ENCODE measurements at regions not wholly inside any gene's neighbourhood (a gene's known extent, or its start where the extent isn't known, plus 50 kb on each side); places are given as distances from the start of the nearest gene placed in this dataset.

GRCh38 chr3:13192471-13193213 lies 119.4 kb upstream of the IQSEC1 start:
- H3K9me3 ChIP-seq (ENCODE audit: control insufficient read depth, low read length), result no peaks in the 10 kb centered on the region
- WGBS, result 87% methylated on average over 16 of the region's 16 CpGs
- no peaks in the 10 kb centered on the region for H3K79me1 ChIP-seq (replicated peaks; ENCODE audit: low read length, poor library complexity, severe bottlenecking)
- no peak overlapping the region for H3K14ac ChIP-seq (ENCODE audit: low read length in 2 of 2)
- no peak overlapping the region for H3K4me3 ChIP-seq (ENCODE audit: insufficient read depth in 1 of 2, low read depth in 1 of 2, low read length in 2 of 2)
- no peak overlapping the region for H3K4me2 ChIP-seq (ENCODE audit: low read length, poor library complexity, severe bottlenecking)
- H2AK5ac ChIP-seq (ENCODE audit: low read length, severe bottlenecking), result no peak overlapping the region
- no peak overlapping the region for H3K4ac ChIP-seq (ENCODE audit: low read depth in 1 of 2, low read length in 2 of 2)
- H3K36me3 ChIP-seq (ENCODE audit: control insufficient read depth in 1 of 2, insufficient read depth in 2 of 2, low read depth in 1 of 2, low read length in 2 of 2), result no peaks in the 10 kb centered on the region
- no peak overlapping the region for H2BK120ac ChIP-seq (ENCODE audit: low read depth, low read length)
- no peak overlapping the region for H3K18ac ChIP-seq (ENCODE audit: low read depth in 1 of 2, low read length in 2 of 2)
- no peak overlapping the region for H3K9ac ChIP-seq (ENCODE audit: low read length)
- peak; percentile 11 for DNase-seq
- H3K27ac ChIP-seq (ENCODE audit: low read length, poor library complexity, severe bottlenecking), result no peak overlapping the region
- no peak overlapping the region for H2AFZ ChIP-seq (ENCODE audit: low read depth, low read length)
- H3K23ac ChIP-seq (ENCODE audit: low read length in 2 of 2), result no peak overlapping the region
- no peak overlapping the region for H4K91ac ChIP-seq (ENCODE audit: low read length)
- H2BK5ac ChIP-seq (ENCODE audit: low read depth, low read length, poor library complexity, severe bottlenecking), result no peak overlapping the region
- no peak overlapping the region for H2BK12ac ChIP-seq (ENCODE audit: low read length in 2 of 2)
- no peak overlapping the region for H4K8ac ChIP-seq (ENCODE audit: low read length)
- peaks cover 16% of the 10 kb centered on the region for H3K4me1 ChIP-seq (ENCODE audit: control insufficient read depth, insufficient read depth, low read depth, low read length)
- no peak overlapping the region for H2BK15ac ChIP-seq (ENCODE audit: low read depth, poor library complexity, severe bottlenecking)
- peaks cover 29 to 42% of the 10 kb centered on the region in 2 experiments for H3K27me3 ChIP-seq (ENCODE audit: control insufficient read depth in 1 of 2, insufficient read depth in 1 of 2, low read length in 2 of 2)

- no peak overlapping the region for H3K4me3 ChIP-seq (ENCODE audit: insufficient read depth in 1 of 2, low read depth in 1 of 2, low read length in 2 of 2)
- H2AFZ ChIP-seq (ENCODE audit: low read depth, low read length), result no peak overlapping the region
- H2AK5ac ChIP-seq (ENCODE audit: low read length, severe bottlenecking), result no peak overlapping the region
- H3K14ac ChIP-seq (ENCODE audit: low read length in 2 of 2), result no peak overlapping the region
- H3K9ac ChIP-seq (ENCODE audit: low read length), result no peak overlapping the region
- H3K4ac ChIP-seq (ENCODE audit: low read depth in 1 of 2, low read length in 2 of 2), result no peak overlapping the region
- no peak overlapping the region for H3K4me2 ChIP-seq (ENCODE audit: low read length, poor library complexity, severe bottlenecking)
- H3K27me3 ChIP-seq (ENCODE audit: control insufficient read depth in 1 of 2, insufficient read depth in 1 of 2, low read length in 2 of 2), result peaks cover 15 to 35% of the 10 kb centered on the region in 2 experiments
- H3K4me1 ChIP-seq (ENCODE audit: control insufficient read depth, insufficient read depth, low read depth, low read length), result peaks cover 16% of the 10 kb centered on the region
- H4K91ac ChIP-seq (ENCODE audit: low read length), result no peak overlapping the region
- H3K27ac ChIP-seq (ENCODE audit: low read length, poor library complexity, severe bottlenecking), result no peak overlapping the region
- H2BK12ac ChIP-seq (ENCODE audit: low read length in 2 of 2), result peak overlapping the region in 1 of 2 experiments; percentile 26
- no peak overlapping the region for H3K23ac ChIP-seq (ENCODE audit: low read length in 2 of 2)
- no peak overlapping the region for H4K8ac ChIP-seq (ENCODE audit: low read length)
- no peaks in the 10 kb centered on the region for H3K9me3 ChIP-seq (ENCODE audit: control insufficient read depth, low read length)
- no peak overlapping the region for H2BK15ac ChIP-seq (ENCODE audit: low read depth, poor library complexity, severe bottlenecking)
- H2BK5ac ChIP-seq (ENCODE audit: low read depth, low read length, poor library complexity, severe bottlenecking), result no peak overlapping the region
- DNase-seq, result no peak
- H3K18ac ChIP-seq (ENCODE audit: low read depth in 1 of 2, low read length in 2 of 2), result no peak overlapping the region
- H3K79me1 ChIP-seq (replicated peaks; ENCODE audit: low read length, poor library complexity, severe bottlenecking), result no peaks in the 10 kb centered on the region
- no peak overlapping the region for H2BK120ac ChIP-seq (ENCODE audit: low read depth, low read length)
- no peaks in the 10 kb centered on the region for H3K36me3 ChIP-seq (ENCODE audit: control insufficient read depth in 1 of 2, insufficient read depth in 2 of 2, low read depth in 1 of 2, low read length in 2 of 2)
- 88% methylated on average over 10 of the region's 12 CpGs for WGBS
Observed at GRCh38 chr3:13191016-13191415, 117.8 kb upstream of the IQSEC1 start.

- H3K14ac ChIP-seq (ENCODE audit: low read length in 2 of 2), result no peak overlapping the region
- 100% methylated on average over 1 of the region's 2 CpGs for WGBS
- no peak overlapping the region for H2BK15ac ChIP-seq (ENCODE audit: low read depth, poor library complexity, severe bottlenecking)
- H3K79me1 ChIP-seq (replicated peaks; ENCODE audit: low read length, poor library complexity, severe bottlenecking), result no peaks in the 10 kb centered on the region
- no peak overlapping the region for H2BK120ac ChIP-seq (ENCODE audit: low read depth, low read length)
- no peak overlapping the region for H4K91ac ChIP-seq (ENCODE audit: low read length)
- no peak overlapping the region for H3K4me2 ChIP-seq (ENCODE audit: low read length, poor library complexity, severe bottlenecking)
- H3K36me3 ChIP-seq (ENCODE audit: control insufficient read depth in 1 of 2, insufficient read depth in 2 of 2, low read depth in 1 of 2, low read length in 2 of 2), result no peaks in the 10 kb centered on the region
- H4K8ac ChIP-seq (ENCODE audit: low read length), result no peak overlapping the region
- no peak overlapping the region for H3K9ac ChIP-seq (ENCODE audit: low read length)
- H3K4me1 ChIP-seq (ENCODE audit: control insufficient read depth, insufficient read depth, low read depth, low read length), result peaks cover 16% of the 10 kb centered on the region
- peaks cover 13 to 36% of the 10 kb centered on the region in 2 experiments for H3K27me3 ChIP-seq (ENCODE audit: control insufficient read depth in 1 of 2, insufficient read depth in 1 of 2, low read length in 2 of 2)
- H3K18ac ChIP-seq (ENCODE audit: low read depth in 1 of 2, low read length in 2 of 2), result no peak overlapping the region
- no peak overlapping the region for H2AFZ ChIP-seq (ENCODE audit: low read depth, low read length)
- H3K23ac ChIP-seq (ENCODE audit: low read length in 2 of 2), result no peak overlapping the region
- no peak overlapping the region for H2BK12ac ChIP-seq (ENCODE audit: low read length in 2 of 2)
- no peak overlapping the region for H2BK5ac ChIP-seq (ENCODE audit: low read depth, low read length, poor library complexity, severe bottlenecking)
- no peak overlapping the region for H3K4me3 ChIP-seq (ENCODE audit: insufficient read depth in 1 of 2, low read depth in 1 of 2, low read length in 2 of 2)
- no peak overlapping the region for H3K4ac ChIP-seq (ENCODE audit: low read depth in 1 of 2, low read length in 2 of 2)
- no peak overlapping the region for H2AK5ac ChIP-seq (ENCODE audit: low read length, severe bottlenecking)
- no peaks in the 10 kb centered on the region for H3K9me3 ChIP-seq (ENCODE audit: control insufficient read depth, low read length)
- DNase-seq, result no peak
- H3K27ac ChIP-seq (ENCODE audit: low read length, poor library complexity, severe bottlenecking), result no peak overlapping the region
Observed at GRCh38 chr3:13190378-13190765, 117.1 kb upstream of the IQSEC1 start.

GRCh38 chr3:13189639-13190377 lies 116.6 kb upstream of the IQSEC1 start:
- WGBS, result 65% methylated on average over 10 of the region's 11 CpGs
- H3K4ac ChIP-seq (ENCODE audit: low read depth in 1 of 2, low read length in 2 of 2), result no peak overlapping the region

More at GRCh38 chr3:13189639-13190377, 116.6 kb upstream of the IQSEC1 start:
- H2AK5ac ChIP-seq (ENCODE audit: low read length, severe bottlenecking), result no peak overlapping the region
- H3K23ac ChIP-seq (ENCODE audit: low read length in 2 of 2), result no peak overlapping the region
- H3K18ac ChIP-seq (ENCODE audit: low read depth in 1 of 2, low read length in 2 of 2), result peak overlapping the region; percentile 16 to 37
- H2BK15ac ChIP-seq (ENCODE audit: low read depth, poor library complexity, severe bottlenecking), result peak overlapping the region; percentile 31
- no peak overlapping the region for H2BK5ac ChIP-seq (ENCODE audit: low read depth, low read length, poor library complexity, severe bottlenecking)
- H3K4me2 ChIP-seq (ENCODE audit: low read length, poor library complexity, severe bottlenecking), result no peak overlapping the region
- H2AFZ ChIP-seq (ENCODE audit: low read depth, low read length), result peak overlapping the region; percentile 19
- no peak overlapping the region for H3K9ac ChIP-seq (ENCODE audit: low read length)
- peaks cover 17% of the 10 kb centered on the region for H3K4me1 ChIP-seq (ENCODE audit: control insufficient read depth, insufficient read depth, low read depth, low read length)
- H3K79me1 ChIP-seq (replicated peaks; ENCODE audit: low read length, poor library complexity, severe bottlenecking), result no peaks in the 10 kb centered on the region
- H3K36me3 ChIP-seq (ENCODE audit: control insufficient read depth in 1 of 2, insufficient read depth in 2 of 2, low read depth in 1 of 2, low read length in 2 of 2), result no peaks in the 10 kb centered on the region
- no peak overlapping the region for H4K91ac ChIP-seq (ENCODE audit: low read length)
- peak overlapping the region in 1 of 2 experiments; percentile 11 for H3K14ac ChIP-seq (ENCODE audit: low read length in 2 of 2)
- H3K4me3 ChIP-seq (ENCODE audit: insufficient read depth in 1 of 2, low read depth in 1 of 2, low read length in 2 of 2), result no peak overlapping the region
- DNase-seq, result peak; percentile 63
- peaks cover 17 to 34% of the 10 kb centered on the region in 2 experiments for H3K27me3 ChIP-seq (ENCODE audit: control insufficient read depth in 1 of 2, insufficient read depth in 1 of 2, low read length in 2 of 2)
- no peak overlapping the region for H3K27ac ChIP-seq (ENCODE audit: low read length, poor library complexity, severe bottlenecking)
- H4K8ac ChIP-seq (ENCODE audit: low read length), result no peak overlapping the region
- H2BK120ac ChIP-seq (ENCODE audit: low read depth, low read length), result no peak overlapping the region
- H3K9me3 ChIP-seq (ENCODE audit: control insufficient read depth, low read length), result no peaks in the 10 kb centered on the region
- H2BK12ac ChIP-seq (ENCODE audit: low read length in 2 of 2), result no peak overlapping the region

All from mesenchymal stem cell (in vitro differentiated cells and primary cell).